Psoas muscle (tissue), 7 donors: ENCODE measurements at regions not wholly inside any gene's neighbourhood (a gene's known extent, or its start where the extent isn't known, plus 50 kb on each side); places are given as distances from the start of the nearest gene placed in this dataset.

Experiments
- ATAC-seq, 4 donors: fragments of 200-7000 bp; cut with Tn5 transposase; one replicate each; pipeline ENCODE4 v1.9.1; 2020; ENCODE audit warnings: moderate library complexity in 3 of 4, mild to moderate bottlenecking in 2 of 4
- DNase-seq, 2 donors: peaks; one replicate each; pipeline ENCODE4 v3.0.0-alpha.2; 2020
- H3K27ac ChIP-seq: fragments of 200-600 bp; one replicate; pipeline ENCODE4 v1.8.0; 2022
- H3K27me3 ChIP-seq, 3 donors: fragments of 200-600 bp in 1 of 3; one replicate each; pipeline versions ENCODE4 v1.6.1 to v1.8.0; 2013 to 2022; ENCODE audit warnings: low read length in 2 of 3, mild to moderate bottlenecking in 2 of 3, moderate library complexity in 1 of 3; ENCODE audit not compliant: insufficient read depth in 3 of 3
- H3K36me3 ChIP-seq, 2 donors: fragments of 200-600 bp in 1 of 2; one replicate each; pipeline versions ENCODE4 v1.6.1 to v1.8.0; 2013 to 2022; ENCODE audit warnings: low read depth in 1 of 2, mild to moderate bottlenecking in 1 of 2, moderate library complexity in 1 of 2; ENCODE audit not compliant: insufficient read depth in 1 of 2
- H3K4me1 ChIP-seq: fragments of 200-600 bp; one replicate; pipeline ENCODE4 v1.8.0; 2022
- H3K4me3 ChIP-seq: fragments of 200-600 bp; one replicate; pipeline ENCODE4 v1.8.0; 2022; ENCODE audit warnings: mild to moderate bottlenecking
- H3K9me3 ChIP-seq: fragments of 200-600 bp; one replicate; pipeline ENCODE4 v1.8.0; 2022
- CTCF ChIP-seq: fragments of 200-600 bp; IDR thresholded peaks from one replicate; pipeline ENCODE4 v1.8.0; 2022; ENCODE audit warnings: antibody characterized with exemption
- WGBS, 3 donors: extraction: QIAGEN DNeasy Blood & Tissue Kit; methylation state at CpG; one replicate each; pipeline versions ENCODE4 v1.1.6 to v1.1.7; 2013; 5-methylcytosine and 5-hydroxymethylcytosine counted together
- intact Hi-C, 2 donors: fragments of 100-400 bp; cut with DNase I; formaldehyde crosslinking; loops; one replicate each; pipeline versions ENCODE4 v1.11.0 to v1.14.2; 2022
- donor health status: healthy with polysubstance abuse.
- donor health status: DM: no; HTN: no; CAD: no; lungs with moderate emphysema.
- donor health status: Bipolar disorder and iron deficiency.
- donor health status: healthy.
- donor health status: DM: yes; HTN: yes; CAD: no.
- donor health status: DM: no; HTN: no; CAD: no.
- donor health status: DM: yes; HTN: yes; CAD: no.

- 34 to 37% (median 35%) methylated on average over 4 of the region's 4 CpGs for WGBS, 3 donors
- no peaks in the 10 kb centered on the region for H3K9me3 ChIP-seq
- ATAC-seq = no peak
- H3K27ac ChIP-seq = no peak overlapping the region
- no peak for DNase-seq
- H3K4me1 ChIP-seq = no peaks in the 10 kb centered on the region
- H3K4me3 ChIP-seq = no peak overlapping the region
- no peaks in the 10 kb centered on the region for H3K36me3 ChIP-seq
- intact Hi-C loops = no loop called here
- TF ChIP-seq CTCF = no peak
- H3K27me3 ChIP-seq = no peaks in the 10 kb centered on the region
Measured at GRCh38 chr4:161189286-161190134, 974.3 kb downstream of the FSTL5 start.

- no peak for DNase-seq
- TF ChIP-seq CTCF = no peak
- Histone ChIP-seq H3K9me3 (no peaks in the 10 kb centered on the region), H3K36me3 (no peaks in the 10 kb centered on the region), H3K4me1 (no peaks in the 10 kb centered on the region), H3K27me3 (no peaks in the 10 kb centered on the region), H3K27ac (no peak overlapping the region), H3K4me3 (no peak overlapping the region)
- no peak for ATAC-seq
- intact Hi-C loops = no loop called here
- 92 to 94% (median 93%) methylated on average over 6 of the region's 6 CpGs for WGBS, 3 donors
Measured at GRCh38 chr4:161188578-161188977, 975.2 kb downstream of the FSTL5 start.

GRCh38 chr4:161187569-161187968 lies 976.2 kb downstream of the FSTL5 start:
- Histone ChIP-seq H3K27me3 (no peaks in the 10 kb centered on the region), H3K4me3 (no peak overlapping the region), H3K9me3 (no peaks in the 10 kb centered on the region), H3K4me1 (no peaks in the 10 kb centered on the region), H3K27ac (no peak overlapping the region), H3K36me3 (no peaks in the 10 kb centered on the region)
- no peak for TF ChIP-seq CTCF
- WGBS, 3 donors = 91 to 96% (median 92%) methylated on average over 1 of the region's 1 CpG
- no peak for DNase-seq
- ATAC-seq = no peak
- intact Hi-C loops = no loop called here

- 10 to 21% (median 12%) methylated on average over 2 of the region's 2 CpGs for WGBS, 3 donors
Measured at GRCh38 chr4:161186750-161187149, 977.0 kb downstream of the FSTL5 start.

More at GRCh38 chr4:161186750-161187149, 977.0 kb downstream of the FSTL5 start:
- Histone ChIP-seq H3K27ac (no peak overlapping the region), H3K4me3 (no peak overlapping the region), H3K9me3 (no peaks in the 10 kb centered on the region), H3K4me1 (no peaks in the 10 kb centered on the region), H3K36me3 (no peaks in the 10 kb centered on the region), H3K27me3 (no peaks in the 10 kb centered on the region)
- no peak for DNase-seq
- intact Hi-C loops = no loop called here
- TF ChIP-seq CTCF = no peak
- ATAC-seq = no peak
